ENCODE measurements at regions not wholly inside any gene's neighbourhood (a gene's known extent, or its start where the extent isn't known, plus 50 kb on each side); places are given as distances from the start of the nearest gene placed in this dataset.
"Not testable (repeated sequence)": the region's sequence is repeated elsewhere in the genome, so short reads cannot be mapped to it uniquely, and the experiment has no call there.

DNA sequence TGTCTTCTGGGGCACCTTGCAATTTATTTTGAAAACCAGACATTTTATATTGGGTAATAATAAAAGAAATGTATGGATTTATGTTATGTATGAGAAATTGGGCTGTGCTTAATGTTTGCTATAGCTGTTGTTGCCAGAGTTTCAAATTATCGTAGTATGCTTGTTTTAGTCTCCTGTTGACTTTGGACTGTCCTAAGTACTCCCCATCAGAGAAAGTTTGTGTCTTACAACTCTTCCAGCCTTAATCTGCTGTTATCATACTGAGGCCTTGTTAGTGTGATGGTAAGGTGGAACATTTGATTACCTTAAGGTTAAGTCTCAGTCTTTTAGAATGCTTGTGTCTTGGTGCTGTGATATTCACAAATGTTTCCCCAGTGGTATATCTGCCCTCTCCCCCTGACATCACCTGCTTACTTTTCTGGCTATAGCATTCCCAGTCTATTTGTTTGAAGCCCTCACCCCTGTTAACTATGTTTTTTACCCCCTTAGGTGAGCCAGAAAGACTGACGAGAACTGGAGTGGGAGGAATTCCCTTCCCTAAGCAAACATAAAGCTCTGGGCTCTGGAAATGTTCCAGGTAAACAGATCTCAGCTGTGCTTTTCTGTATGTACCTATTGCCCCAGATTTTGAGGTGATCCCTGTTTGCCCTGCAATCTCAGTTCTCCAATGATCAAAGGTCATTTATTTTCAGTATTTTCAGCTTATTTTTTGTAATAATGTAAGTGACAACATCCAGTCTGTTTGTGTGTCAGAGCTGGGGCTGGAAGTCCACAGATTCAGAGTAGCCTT is 581.1 kb upstream of the CITED2 start:
- no peak overlapping the region for H3K4me3 ChIP-seq (ENCODE audit: severe bottlenecking)
- DNase-seq (ENCODE audit: low spot score) (no peak), ATAC-seq (ENCODE audit: low read depth) (no peak)
- H3K4me1 ChIP-seq (ENCODE audit: insufficient read depth, poor library complexity, severe bottlenecking) = no peaks in the 10 kb centered on the region
- H3K27me3 ChIP-seq (ENCODE audit: insufficient read depth, poor library complexity, severe bottlenecking) = no peaks in the 10 kb centered on the region
- H3K27ac ChIP-seq (ENCODE audit: poor library complexity, severe bottlenecking) = no peak overlapping the region
- TF ChIP-seq, protein P1, sequence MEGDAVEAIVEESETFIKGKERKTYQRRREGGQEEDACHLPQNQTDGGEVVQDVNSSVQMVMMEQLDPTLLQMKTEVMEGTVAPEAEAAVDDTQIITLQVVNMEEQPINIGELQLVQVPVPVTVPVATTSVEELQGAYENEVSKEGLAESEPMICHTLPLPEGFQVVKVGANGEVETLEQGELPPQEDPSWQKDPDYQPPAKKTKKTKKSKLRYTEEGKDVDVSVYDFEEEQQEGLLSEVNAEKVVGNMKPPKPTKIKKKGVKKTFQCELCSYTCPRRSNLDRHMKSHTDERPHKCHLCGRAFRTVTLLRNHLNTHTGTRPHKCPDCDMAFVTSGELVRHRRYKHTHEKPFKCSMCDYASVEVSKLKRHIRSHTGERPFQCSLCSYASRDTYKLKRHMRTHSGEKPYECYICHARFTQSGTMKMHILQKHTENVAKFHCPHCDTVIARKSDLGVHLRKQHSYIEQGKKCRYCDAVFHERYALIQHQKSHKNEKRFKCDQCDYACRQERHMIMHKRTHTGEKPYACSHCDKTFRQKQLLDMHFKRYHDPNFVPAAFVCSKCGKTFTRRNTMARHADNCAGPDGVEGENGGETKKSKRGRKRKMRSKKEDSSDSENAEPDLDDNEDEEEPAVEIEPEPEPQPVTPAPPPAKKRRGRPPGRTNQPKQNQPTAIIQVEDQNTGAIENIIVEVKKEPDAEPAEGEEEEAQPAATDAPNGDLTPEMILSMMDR (IDR thresholded peaks at IDR 0.05; ENCODE audit: poor library complexity, severe bottlenecking) = no peak
- peaks cover 9% of the 10 kb centered on the region for H3K9me3 ChIP-seq (ENCODE audit: severe bottlenecking)
- no peaks in the 10 kb centered on the region for H3K36me3 ChIP-seq (ENCODE audit: low read depth)

DNA sequence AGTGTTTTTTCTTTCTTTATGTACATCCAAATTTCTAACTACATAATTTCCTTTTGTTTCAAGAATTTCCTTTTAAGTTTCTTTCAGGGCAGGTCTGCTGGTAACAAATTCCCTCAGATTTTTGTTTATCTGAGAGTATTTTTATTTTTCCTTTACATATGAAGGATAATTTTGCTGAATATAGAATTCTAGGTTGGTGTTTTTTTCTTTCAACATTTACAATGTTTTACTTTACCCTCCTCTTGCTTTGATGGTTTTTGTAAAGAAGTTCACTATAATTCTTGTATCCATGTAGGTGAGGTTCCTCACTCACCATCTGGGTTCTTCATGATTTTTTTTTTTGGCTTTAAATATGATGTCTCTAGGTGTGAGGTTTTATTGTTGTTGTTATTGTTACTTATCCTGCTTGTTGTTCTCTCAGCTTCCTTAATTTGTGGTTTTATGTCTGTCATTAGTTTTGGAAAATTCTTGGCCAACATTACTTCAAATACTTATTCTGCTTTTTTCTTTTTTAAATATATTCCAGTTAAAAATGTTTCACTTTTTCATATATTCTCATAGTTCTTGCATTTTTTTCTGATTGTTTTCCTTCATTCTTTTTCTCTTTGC is 580.1 kb upstream of the CITED2 start:
- no peaks in the 10 kb centered on the region for H3K27me3 ChIP-seq (ENCODE audit: insufficient read depth, poor library complexity, severe bottlenecking)
- no peak overlapping the region for H3K4me3 ChIP-seq (ENCODE audit: severe bottlenecking)
- H3K9me3 ChIP-seq (ENCODE audit: severe bottlenecking) = peaks cover 9% of the 10 kb centered on the region
- H3K27ac ChIP-seq (ENCODE audit: poor library complexity, severe bottlenecking) = no peak overlapping the region
- H3K4me1 ChIP-seq (ENCODE audit: insufficient read depth, poor library complexity, severe bottlenecking) = no peaks in the 10 kb centered on the region
- no peak for ATAC-seq (ENCODE audit: low read depth)
- DNase-seq (ENCODE audit: low spot score) = no peak
- no peaks in the 10 kb centered on the region for H3K36me3 ChIP-seq (ENCODE audit: low read depth)
- TF ChIP-seq, protein P1 (IDR thresholded peaks at IDR 0.05; ENCODE audit: poor library complexity, severe bottlenecking) = no peak

DNA sequence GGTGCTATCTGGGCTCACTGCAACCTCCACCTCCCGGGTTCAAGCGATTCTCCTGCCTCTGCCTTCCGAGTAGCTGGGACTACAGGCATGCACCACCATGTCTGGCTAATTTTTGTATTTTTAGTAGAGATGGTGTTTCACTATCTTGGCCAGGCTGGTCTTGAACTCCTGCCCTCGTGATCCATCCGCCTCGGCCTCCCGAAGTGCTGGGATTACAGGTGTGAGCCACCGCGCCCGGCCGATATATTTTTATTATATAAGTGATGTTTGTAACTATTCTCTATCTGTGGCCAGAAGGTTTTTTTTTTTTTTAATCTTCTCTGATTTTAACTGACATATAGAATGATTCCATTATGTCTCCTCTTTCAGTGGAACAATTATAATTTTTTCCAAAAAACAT is 579.3 kb upstream of the CITED2 start:
- H3K4me3 ChIP-seq (ENCODE audit: severe bottlenecking); H3K27me3 ChIP-seq (ENCODE audit: insufficient read depth, poor library complexity, severe bottlenecking); H3K4me1 ChIP-seq (ENCODE audit: insufficient read depth, poor library complexity, severe bottlenecking); H3K9me3 ChIP-seq (ENCODE audit: severe bottlenecking); ATAC-seq (ENCODE audit: low read depth); DNase-seq (ENCODE audit: low spot score); H3K27ac ChIP-seq (ENCODE audit: poor library complexity, severe bottlenecking); H3K36me3 ChIP-seq (ENCODE audit: low read depth): not testable (repeated sequence)

DNA sequence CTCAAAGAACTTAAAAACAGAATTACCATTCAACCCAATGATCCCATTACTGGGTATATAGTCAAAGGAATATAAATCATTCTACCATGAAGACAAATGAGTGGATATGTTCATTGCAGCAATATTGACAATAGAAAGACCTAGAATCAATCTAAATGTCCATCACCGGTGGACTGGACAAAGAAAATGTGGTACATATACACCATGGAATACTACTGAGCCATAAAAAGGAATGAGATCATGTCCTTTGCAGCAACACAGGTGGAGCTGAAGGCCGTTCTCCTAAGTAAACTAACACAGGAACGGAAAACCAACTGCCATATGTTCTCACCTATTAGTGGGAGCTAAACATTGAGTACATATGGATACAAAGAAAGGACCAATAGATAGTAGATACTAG is 576.7 kb upstream of the CITED2 start:
- Histone ChIP-seq H3K27ac (ENCODE audit: poor library complexity, severe bottlenecking) (no peak overlapping the region), H3K4me3 (ENCODE audit: severe bottlenecking) (no peak overlapping the region), H3K4me1 (ENCODE audit: insufficient read depth, poor library complexity, severe bottlenecking) (no peaks in the 10 kb centered on the region), H3K9me3 (ENCODE audit: severe bottlenecking) (no peaks in the 10 kb centered on the region), H3K27me3 (ENCODE audit: insufficient read depth, poor library complexity, severe bottlenecking) (no peaks in the 10 kb centered on the region), H3K36me3 (ENCODE audit: low read depth) (no peaks in the 10 kb centered on the region)
- ATAC-seq (ENCODE audit: low read depth) (no peak), DNase-seq (ENCODE audit: low spot score) (no peak)
- TF ChIP-seq, protein P1 (IDR thresholded peaks at IDR 0.05; ENCODE audit: poor library complexity, severe bottlenecking) = no peak

DNA sequence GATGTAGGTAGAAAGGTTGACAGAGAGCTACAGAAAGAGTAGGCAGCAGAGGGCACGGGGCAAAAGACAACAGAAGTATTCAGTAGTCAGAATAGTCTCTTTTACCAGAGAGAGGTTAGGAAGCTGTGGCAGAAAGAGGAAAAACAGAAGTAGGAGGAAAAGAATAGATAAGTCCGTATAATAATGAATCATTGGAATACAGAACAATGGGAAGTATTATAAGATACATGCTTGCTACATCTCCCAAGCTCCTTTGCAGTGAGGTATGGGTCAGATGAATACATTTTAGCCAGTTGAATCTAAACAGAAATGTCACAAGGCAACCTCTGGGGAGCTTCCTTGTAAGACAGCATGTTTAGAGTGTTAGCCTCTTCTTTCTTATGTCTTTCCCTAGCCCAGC is 570.5 kb upstream of the CITED2 start:
- Histone ChIP-seq H3K27ac (ENCODE audit: poor library complexity, severe bottlenecking) (no peak overlapping the region), H3K27me3 (ENCODE audit: insufficient read depth, poor library complexity, severe bottlenecking) (no peaks in the 10 kb centered on the region), H3K4me1 (ENCODE audit: insufficient read depth, poor library complexity, severe bottlenecking) (peaks cover 10% of the 10 kb centered on the region), H3K36me3 (ENCODE audit: low read depth) (no peaks in the 10 kb centered on the region), H3K4me3 (ENCODE audit: severe bottlenecking) (no peak overlapping the region), H3K9me3 (ENCODE audit: severe bottlenecking) (no peaks in the 10 kb centered on the region)
- TF ChIP-seq, protein P1 (IDR thresholded peaks at IDR 0.05; ENCODE audit: poor library complexity, severe bottlenecking) = no peak
- ATAC-seq (ENCODE audit: low read depth) (no peak), DNase-seq (ENCODE audit: low spot score) (no peak)

All from RWPE2 (cell line).